ENCODE measurements at regions not wholly inside any gene's neighbourhood (a gene's known extent, or its start where the extent isn't known, plus 50 kb on each side); places are given as distances from the start of the nearest gene placed in this dataset.

DNA sequence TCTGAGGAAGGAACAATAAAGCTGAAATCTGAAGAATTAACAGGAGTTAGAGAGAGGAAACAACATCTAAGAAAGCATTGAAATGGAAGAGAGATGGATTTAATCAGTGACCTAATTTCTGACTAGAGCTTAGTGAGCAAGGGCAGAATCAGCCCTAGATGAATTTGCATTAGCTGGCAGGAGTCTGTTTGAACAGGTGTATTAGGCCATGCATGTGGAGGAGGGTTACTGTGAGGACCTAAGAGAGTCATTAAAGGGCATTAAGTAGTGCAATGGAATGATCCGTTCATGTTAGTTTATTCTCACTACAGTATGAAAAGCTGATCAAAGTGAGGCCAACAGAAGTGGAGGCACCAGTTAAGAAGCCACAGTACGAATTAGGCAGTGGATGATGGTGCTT lies 285.3 kb downstream of the GRB14 start:
- TF ChIP-seq, protein P1, sequence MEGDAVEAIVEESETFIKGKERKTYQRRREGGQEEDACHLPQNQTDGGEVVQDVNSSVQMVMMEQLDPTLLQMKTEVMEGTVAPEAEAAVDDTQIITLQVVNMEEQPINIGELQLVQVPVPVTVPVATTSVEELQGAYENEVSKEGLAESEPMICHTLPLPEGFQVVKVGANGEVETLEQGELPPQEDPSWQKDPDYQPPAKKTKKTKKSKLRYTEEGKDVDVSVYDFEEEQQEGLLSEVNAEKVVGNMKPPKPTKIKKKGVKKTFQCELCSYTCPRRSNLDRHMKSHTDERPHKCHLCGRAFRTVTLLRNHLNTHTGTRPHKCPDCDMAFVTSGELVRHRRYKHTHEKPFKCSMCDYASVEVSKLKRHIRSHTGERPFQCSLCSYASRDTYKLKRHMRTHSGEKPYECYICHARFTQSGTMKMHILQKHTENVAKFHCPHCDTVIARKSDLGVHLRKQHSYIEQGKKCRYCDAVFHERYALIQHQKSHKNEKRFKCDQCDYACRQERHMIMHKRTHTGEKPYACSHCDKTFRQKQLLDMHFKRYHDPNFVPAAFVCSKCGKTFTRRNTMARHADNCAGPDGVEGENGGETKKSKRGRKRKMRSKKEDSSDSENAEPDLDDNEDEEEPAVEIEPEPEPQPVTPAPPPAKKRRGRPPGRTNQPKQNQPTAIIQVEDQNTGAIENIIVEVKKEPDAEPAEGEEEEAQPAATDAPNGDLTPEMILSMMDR (IDR thresholded peaks at IDR 0.05) = no peak
- TF ChIP-seq, protein P2, sequence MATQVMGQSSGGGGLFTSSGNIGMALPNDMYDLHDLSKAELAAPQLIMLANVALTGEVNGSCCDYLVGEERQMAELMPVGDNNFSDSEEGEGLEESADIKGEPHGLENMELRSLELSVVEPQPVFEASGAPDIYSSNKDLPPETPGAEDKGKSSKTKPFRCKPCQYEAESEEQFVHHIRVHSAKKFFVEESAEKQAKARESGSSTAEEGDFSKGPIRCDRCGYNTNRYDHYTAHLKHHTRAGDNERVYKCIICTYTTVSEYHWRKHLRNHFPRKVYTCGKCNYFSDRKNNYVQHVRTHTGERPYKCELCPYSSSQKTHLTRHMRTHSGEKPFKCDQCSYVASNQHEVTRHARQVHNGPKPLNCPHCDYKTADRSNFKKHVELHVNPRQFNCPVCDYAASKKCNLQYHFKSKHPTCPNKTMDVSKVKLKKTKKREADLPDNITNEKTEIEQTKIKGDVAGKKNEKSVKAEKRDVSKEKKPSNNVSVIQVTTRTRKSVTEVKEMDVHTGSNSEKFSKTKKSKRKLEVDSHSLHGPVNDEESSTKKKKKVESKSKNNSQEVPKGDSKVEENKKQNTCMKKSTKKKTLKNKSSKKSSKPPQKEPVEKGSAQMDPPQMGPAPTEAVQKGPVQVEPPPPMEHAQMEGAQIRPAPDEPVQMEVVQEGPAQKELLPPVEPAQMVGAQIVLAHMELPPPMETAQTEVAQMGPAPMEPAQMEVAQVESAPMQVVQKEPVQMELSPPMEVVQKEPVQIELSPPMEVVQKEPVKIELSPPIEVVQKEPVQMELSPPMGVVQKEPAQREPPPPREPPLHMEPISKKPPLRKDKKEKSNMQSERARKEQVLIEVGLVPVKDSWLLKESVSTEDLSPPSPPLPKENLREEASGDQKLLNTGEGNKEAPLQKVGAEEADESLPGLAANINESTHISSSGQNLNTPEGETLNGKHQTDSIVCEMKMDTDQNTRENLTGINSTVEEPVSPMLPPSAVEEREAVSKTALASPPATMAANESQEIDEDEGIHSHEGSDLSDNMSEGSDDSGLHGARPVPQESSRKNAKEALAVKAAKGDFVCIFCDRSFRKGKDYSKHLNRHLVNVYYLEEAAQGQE (IDR thresholded peaks at IDR 0.05; ENCODE audit: low read depth, low read length) = no peak
- TF ChIP-seq FOXJ3 (CRISPR knock-in tag; IDR thresholded peaks at IDR 0.05) (no peak), TAF1 (IDR thresholded peaks at IDR 0.05; ENCODE audit: borderline replicate concordance, low read depth, low read length) (no peak), EP300 (IDR thresholded peaks at IDR 0.05; ENCODE audit: borderline replicate concordance in 1 of 2, low read depth in 1 of 2, low read length in 1 of 2) (no peak), GATA2 (CRISPR knock-in tag; IDR thresholded peaks at IDR 0.05) (no peak), RXRA (IDR thresholded peaks at IDR 0.05; ENCODE audit: borderline replicate concordance, low read depth) (no peak), TEAD4 (IDR thresholded peaks at IDR 0.05; ENCODE audit: borderline replicate concordance, insufficient read depth) (no peak), GABPA (IDR thresholded peaks at IDR 0.05; ENCODE audit: low read depth) (no peak), RAD21 (IDR thresholded peaks at IDR 0.05; ENCODE audit: low read length) (no peak), YY1 (IDR thresholded peaks at IDR 0.05; ENCODE audit: low read depth) (no peak), POLR2AphosphoS5 (IDR thresholded peaks at IDR 0.05; ENCODE audit: low read depth, low read length) (no peak)
- TF ChIP-seq, protein P3, sequence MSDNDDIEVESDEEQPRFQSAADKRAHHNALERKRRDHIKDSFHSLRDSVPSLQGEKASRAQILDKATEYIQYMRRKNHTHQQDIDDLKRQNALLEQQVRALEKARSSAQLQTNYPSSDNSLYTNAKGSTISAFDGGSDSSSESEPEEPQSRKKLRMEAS (IDR thresholded peaks at IDR 0.05; ENCODE audit: low read depth) = no peak

Data from SK-N-SH (cell line).